Activated CD4-positive, alpha-beta T cell treated with anti-CD3 and anti-CD28 coated beads, Interleukin-2, amount 50 U/mL, for 1 hour (primary cell): ENCODE measurements at regions not wholly inside any gene's neighbourhood (a gene's known extent, or its start where the extent isn't known, plus 50 kb on each side); places are given as distances from the start of the nearest gene placed in this dataset.
"Not testable (repeated sequence)": the region's sequence is repeated elsewhere in the genome, so short reads cannot be mapped to it uniquely, and the experiment has no call there.

Experiments
- DNase-seq: peaks from one replicate; pipeline ENCODE4 v3.0.0-alpha.2; 2020

DNA sequence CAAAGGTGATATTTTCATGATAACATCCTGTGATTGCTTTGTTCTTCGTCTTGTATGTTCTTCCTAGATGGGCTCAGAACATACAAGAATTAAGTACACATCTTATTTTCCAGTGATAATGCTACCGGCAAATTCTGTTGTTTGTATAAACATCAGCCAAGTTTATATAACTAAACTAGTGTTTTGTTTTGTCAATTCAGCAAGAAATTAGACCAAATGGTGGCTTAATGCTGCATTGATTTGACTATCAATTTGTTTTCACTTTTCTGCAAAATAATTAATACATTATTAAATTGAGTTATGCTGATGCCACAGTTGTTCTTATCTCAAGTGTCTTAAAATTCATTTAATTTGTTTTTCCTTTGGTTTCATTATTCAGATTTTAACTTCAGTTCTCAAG lies 177.7 kb downstream of the OR4F29 start:
- DNase-seq, result not testable (repeated sequence)

DNA sequence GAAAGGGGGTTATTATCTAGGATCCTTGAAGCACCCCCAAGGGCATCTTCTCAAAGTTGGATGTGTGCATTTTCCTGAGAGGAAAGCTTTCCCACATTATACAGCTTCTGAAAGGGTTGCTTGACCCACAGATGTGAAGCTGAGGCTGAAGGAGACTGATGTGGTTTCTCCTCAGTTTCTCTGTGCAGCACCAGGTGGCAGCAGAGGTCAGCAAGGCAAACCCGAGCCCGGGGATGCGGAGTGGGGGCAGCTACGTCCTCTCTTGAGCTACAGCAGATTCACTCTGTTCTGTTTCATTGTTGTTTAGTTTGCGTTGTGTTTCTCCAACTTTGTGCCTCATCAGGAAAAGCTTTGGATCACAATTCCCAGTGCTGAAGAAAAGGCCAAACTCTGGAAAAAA lies 183.7 kb downstream of the OR4F29 start:
- peak; percentile 58 for DNase-seq
